Left colon (tissue), 2 donors: ENCODE measurements at regions not wholly inside any gene's neighbourhood (a gene's known extent, or its start where the extent isn't known, plus 50 kb on each side); places are given as distances from the start of the nearest gene placed in this dataset.
A peak's percentile ranks its signal among the peaks of the same experiment; 100 is the strongest.

Experiments used
- ATAC-seq: fragments of 200-7000 bp; cut with Tn5 transposase; one replicate; pipeline ENCODE4 v1.9.1; 2020; ENCODE audit warnings: mild to moderate bottlenecking, moderate library complexity
- DNase-seq, 2 donors: peaks; one replicate each; pipeline ENCODE4 v3.0.0-alpha.2; 2020
- intact Hi-C, 2 donors: fragments of 100-400 bp; cut with DNase I in 1 of 2; cut with micrococcal nuclease in 1 of 2; formaldehyde crosslinking; loops; one replicate each; pipeline versions ENCODE4 v1.11.2 to v1.14.0; 2022; cut with DNase I, micrococcal nuclease
- donor health status: DM: no; HTN: no; CAD: no.
- donor health status: DM: yes; HTN: yes; CAD: no.

GRCh38 chr9:89978185-89978584 lies 373.4 kb downstream of the GADD45G start:
- ATAC-seq (peak; percentile 51), DNase-seq (no peak)
- intact Hi-C loops: no loop called here

- no peak for ATAC-seq
- intact Hi-C loops: no loop called here
- DNase-seq: no peak
Observed at GRCh38 chr9:89980600-89980999, 375.8 kb downstream of the GADD45G start.

- ATAC-seq (no peak), DNase-seq (no peak)
- intact Hi-C loops: no loop called here
Observed at GRCh38 chr9:89982016-89982415, 377.2 kb downstream of the GADD45G start.

GRCh38 chr9:89983411-89983810 lies 378.6 kb downstream of the GADD45G start:
- DNase-seq (no peak), ATAC-seq (no peak)
- intact Hi-C loops: no loop called here

GRCh38 chr9:89984214-89984613 lies 379.4 kb downstream of the GADD45G start:
- ATAC-seq: no peak
- intact Hi-C loops: no loop called here
- no peak for DNase-seq

GRCh38 chr9:89985068-89985467 lies 380.3 kb downstream of the GADD45G start:
- DNase-seq (no peak), ATAC-seq (no peak)
- intact Hi-C loops: no loop called here

GRCh38 chr9:89986190-89986589 lies 381.4 kb downstream of the GADD45G start:
- no peak for DNase-seq
- intact Hi-C loops: no loop called here
- no peak for ATAC-seq

GRCh38 chr9:89988458-89988857 lies 383.6 kb downstream of the GADD45G start:
- intact Hi-C loops: no loop called here
- DNase-seq (no peak), ATAC-seq (no peak)

- DNase-seq (no peak), ATAC-seq (no peak)
- intact Hi-C loops: loop anchor here in 1 of 2 donors (10.0 kb wide), 1 partner anchor 386 kb away; the partner anchor contains the start of gene GADD45G
Observed at GRCh38 chr9:89991204-89991790, 386.5 kb downstream of the GADD45G start.

- no peak for ATAC-seq
- intact Hi-C loops: loop anchor here in 1 of 2 donors (10.0 kb wide), 1 partner anchor 388 kb away; the partner anchor contains the start of gene GADD45G
- no peak for DNase-seq
Observed at GRCh38 chr9:89992326-89993198, 387.8 kb downstream of the GADD45G start.

GRCh38 chr9:89993678-89994630 lies 389.1 kb downstream of the GADD45G start:
- ATAC-seq: peak; percentile 79
- DNase-seq: peak; percentile 66 to 73
- intact Hi-C loops: loop anchor here in 1 of 2 donors (10.0 kb wide), 1 partner anchor 389 kb away; the partner anchor contains the start of gene GADD45G

GRCh38 chr9:89994988-89995613 lies 390.3 kb downstream of the GADD45G start:
- intact Hi-C loops: loop anchor here in 1 of 2 donors (10.0 kb wide), 1 partner anchor 390 kb away; the partner anchor contains the start of gene GADD45G
- DNase-seq (no peak), ATAC-seq (no peak)

- no peak for ATAC-seq
- peak; percentile 36 to 46 for DNase-seq
- intact Hi-C loops: loop anchor here in 1 of 2 donors (10.0 kb wide), 1 partner anchor 391 kb away; the partner anchor contains the start of gene GADD45G
Observed at GRCh38 chr9:89996116-89996515, 391.3 kb downstream of the GADD45G start.

- intact Hi-C loops: loop anchor here in 1 of 2 donors (10.0 kb wide), 1 partner anchor 392 kb away; the partner anchor contains the start of gene GADD45G
- ATAC-seq (peak; percentile 22), DNase-seq (peak in 1 of 2 donors; percentile 64)
Observed at GRCh38 chr9:89996773-89997172, 392.0 kb downstream of the GADD45G start.

- DNase-seq (no peak), ATAC-seq (no peak)
- intact Hi-C loops: loop anchor here in 1 of 2 donors (10.0 kb wide), 1 partner anchor 394 kb away; the partner anchor contains the start of gene GADD45G
Observed at GRCh38 chr9:89998633-89999032, 393.8 kb downstream of the GADD45G start.

GRCh38 chr9:89999176-89999533 lies 394.3 kb downstream of the GADD45G start:
- DNase-seq (peak; percentile 74 to 75), ATAC-seq (peak; percentile 70)
- intact Hi-C loops: loop anchor here in 1 of 2 donors (10.0 kb wide), 1 partner anchor 394 kb away; the partner anchor contains the start of gene GADD45G

GRCh38 chr9:89999534-90000370 lies 394.9 kb downstream of the GADD45G start:
- intact Hi-C loops: loop anchor here in 1 of 2 donors (10.0 kb wide), 1 partner anchor 395 kb away; the partner anchor contains the start of gene GADD45G
- ATAC-seq: peak; percentile 89
- peak; percentile 84 to 89 for DNase-seq
